IMR-90 (cell line): ENCODE measurements at regions not wholly inside any gene's neighbourhood (a gene's known extent, or its start where the extent isn't known, plus 50 kb on each side); places are given as distances from the start of the nearest gene placed in this dataset.

ENCODE experiments used
- ATAC-seq: fragments of 200-7000 bp; cut with Tn5 transposase; 2 replicates; pipeline ENCODE4 v1.9.1; 2020; ENCODE audit warnings: low read depth, mild to moderate bottlenecking, moderate library complexity
- BruUV-seq: library from RNA; stranded (reverse); fragments of 400-500 nt; replicated peaks from 2 replicates; lab custom pipeline; 2021; lab: Mats Ljungman, UMichigan
- CTCF ChIA-PET: fragments of 300-600 bp; formaldehyde crosslinking; extraction: SDS; loops from one replicate; lab custom pipeline; 2021; ENCODE audit warnings: antibody characterized with exemption; lab: Yijun Ruan, JAX
- POLR2A ChIA-PET: fragments of 300-600 bp; sonication (Branson Sonifier 250); formaldehyde crosslinking; loops from one replicate; lab custom pipeline; 2022; ENCODE audit warnings: antibody characterized with exemption; ENCODE audit not compliant: unreplicated experiment; lab: Charles Lee
- DNase-seq: peaks from one replicate; pipeline ENCODE4 v3.0.0; 2013
- H2AFZ ChIP-seq: replicated peaks from 2 replicates; pipeline ENCODE3; 2013; ENCODE audit warnings: low read length, mild to moderate bottlenecking; ENCODE audit not compliant: poor library complexity
- H2AK5ac ChIP-seq: 2 replicates; pipeline ENCODE4 v1.6.1; 2013; ENCODE audit warnings: low read depth, low read length, inconsistent platforms
- H2AK9ac ChIP-seq: replicated peaks from 2 replicates; pipeline ENCODE3; 2013; ENCODE audit warnings: mild to moderate bottlenecking, low read depth, low read length, moderate library complexity; ENCODE audit not compliant: poor library complexity
- H2BK120ac ChIP-seq: 2 replicates; pipeline ENCODE4 v1.6.1; 2013; ENCODE audit warnings: low read depth, low read length, inconsistent platforms
- H2BK15ac ChIP-seq: 3 replicates; pipeline ENCODE4 v1.6.1; 2013; ENCODE audit warnings: low read depth, low read length, inconsistent platforms
- H2BK20ac ChIP-seq: 2 replicates; pipeline ENCODE4 v1.6.1; 2013; ENCODE audit warnings: low read depth, mild to moderate bottlenecking, inconsistent platforms, low read length, moderate library complexity
- H2BK5ac ChIP-seq: 2 replicates; pipeline ENCODE4 v1.6.1; 2013; ENCODE audit warnings: mild to moderate bottlenecking, low read depth, low read length, inconsistent platforms; ENCODE audit not compliant: poor library complexity, severe bottlenecking
- H3K14ac ChIP-seq: replicated peaks from 2 replicates; pipeline ENCODE4 v1.6.1; 2013; ENCODE audit warnings: low read depth, low read length, inconsistent platforms
- H3K18ac ChIP-seq: 2 replicates; pipeline ENCODE4 v1.6.1; 2013; ENCODE audit warnings: low read depth, low read length, control low read depth
- H3K23ac ChIP-seq: 2 replicates; pipeline ENCODE4 v1.6.1; 2013; ENCODE audit warnings: low read depth, low read length, inconsistent platforms
- H3K27ac ChIP-seq: 2 replicates; pipeline ENCODE4 v1.5.1; 2013; ENCODE audit warnings: mild to moderate bottlenecking, control low read depth, low read length; ENCODE audit not compliant: insufficient read depth
- H3K27me3 ChIP-seq: 2 replicates; pipeline ENCODE4 v1.6.1; 2013; ENCODE audit warnings: low read length; ENCODE audit not compliant: control insufficient read depth, insufficient read depth
- H3K36me3 ChIP-seq: 2 replicates; pipeline ENCODE4 v1.6.1; 2013; ENCODE audit warnings: low read length, mixed read lengths; ENCODE audit not compliant: control insufficient read depth, insufficient read depth
- H3K4ac ChIP-seq: 2 replicates; pipeline ENCODE4 v1.6.1; 2013; ENCODE audit warnings: low read depth, low read length, inconsistent platforms
- H3K4me1 ChIP-seq: 2 replicates; pipeline ENCODE4 v1.6.1; 2013; ENCODE audit warnings: low read length, mixed read lengths; ENCODE audit not compliant: control insufficient read depth, insufficient read depth
- H3K4me2 ChIP-seq: 2 replicates; pipeline ENCODE4 v1.6.1; 2013; ENCODE audit warnings: low read depth, mild to moderate bottlenecking, control low read depth, low read length, moderate library complexity
- H3K4me3 ChIP-seq: 2 replicates; pipeline ENCODE4 v1.5.1; 2013; ENCODE audit warnings: low read depth, mild to moderate bottlenecking, control low read depth, low read length, moderate library complexity; ENCODE audit not compliant: insufficient read depth
- H3K56ac ChIP-seq: 2 replicates; pipeline ENCODE4 v1.6.1; 2013; ENCODE audit warnings: low read length, inconsistent platforms; ENCODE audit not compliant: insufficient read depth; ENCODE audit errors: extremely low read depth
- H3K79me1 ChIP-seq, 2 experiments: 2 replicates each; pipeline ENCODE4 v1.6.1; 2013; ENCODE audit warnings: low read length in 2 of 2, inconsistent platforms in 1 of 2, low read depth in 1 of 2
- H3K9ac ChIP-seq: 2 replicates; pipeline ENCODE4 v1.6.1; 2013; ENCODE audit warnings: low read depth, low read length, control low read depth
- H3K9me1 ChIP-seq: 2 replicates; pipeline ENCODE4 v1.6.1; 2013; ENCODE audit warnings: low read length, inconsistent platforms; ENCODE audit not compliant: insufficient read depth
- H3K9me3 ChIP-seq: 2 replicates; pipeline ENCODE4 v1.6.1; 2013; ENCODE audit warnings: low read length; ENCODE audit not compliant: control insufficient read depth, insufficient read depth
- H4K20me1 ChIP-seq: 2 replicates; pipeline ENCODE4 v1.6.1; 2013; ENCODE audit warnings: low read length, inconsistent platforms; ENCODE audit not compliant: insufficient read depth
- H4K5ac ChIP-seq: 2 replicates; pipeline ENCODE4 v1.6.1; 2013; ENCODE audit warnings: mild to moderate bottlenecking, low read depth, low read length, control low read depth
- H4K8ac ChIP-seq, 2 experiments: 2 replicates each; pipeline ENCODE4 v1.6.1; 2013; ENCODE audit warnings: low read depth in 2 of 2, low read length in 2 of 2, control low read depth in 1 of 2, inconsistent platforms in 1 of 2
- H4K91ac ChIP-seq: 2 replicates; pipeline ENCODE4 v1.6.1; 2013; ENCODE audit warnings: low read depth, low read length, inconsistent platforms; ENCODE audit not compliant: insufficient read depth
- CEBPB ChIP-seq: IDR thresholded peaks from 2 replicates; pipeline ENCODE4 v1.6.1; 2012; ENCODE audit warnings: low read depth, low read length, improper control_type of control experiment
- CHD1 ChIP-seq: IDR thresholded peaks from 2 replicates; pipeline ENCODE4 v1.6.1; 2012; ENCODE audit warnings: low read depth, low read length, improper control_type of control experiment
- MAFK ChIP-seq: IDR thresholded peaks from 2 replicates; pipeline ENCODE4 v1.6.1; 2012; ENCODE audit warnings: low read depth, low read length, improper control_type of control experiment
- MXI1 ChIP-seq: IDR thresholded peaks from 2 replicates; pipeline ENCODE4 v1.6.1; 2012; ENCODE audit warnings: low read depth, mild to moderate bottlenecking, low read length, moderate library complexity, borderline replicate concordance
- NFE2L2 ChIP-seq: fragments of 150-350 bp; IDR thresholded peaks from 2 replicates; pipeline ENCODE4 v1.6.1; 2016; ENCODE audit warnings: low read depth, mild to moderate bottlenecking, low read length
- POLR2A ChIP-seq: IDR thresholded peaks from 2 replicates; pipeline ENCODE4 v1.6.1; 2012; ENCODE audit warnings: mild to moderate bottlenecking, low read depth, low read length
- RAD21 ChIP-seq: IDR thresholded peaks from 2 replicates; pipeline ENCODE4 v1.6.1; 2012; ENCODE audit warnings: low read length, improper control_type of control experiment
- SMC3 ChIP-seq: fragments of 150-350 bp; IDR thresholded peaks from 2 replicates; pipeline ENCODE4 v1.6.1; 2016; ENCODE audit warnings: low read depth, mild to moderate bottlenecking, antibody characterized with exemption, low read length, moderate library complexity
- USF2 ChIP-seq: fragments of 150-350 bp; IDR thresholded peaks from 2 replicates; pipeline ENCODE4 v1.6.1; 2017; ENCODE audit warnings: mild to moderate bottlenecking, antibody characterized with exemption, low read length, low read depth
- WGBS, 2 experiments: methylation state at CpG; one replicate each; pipeline versions ENCODE4 v1.1.5 to v1.1.7; 2013; ENCODE audit warnings: missing lambda C conversion rate in 2 of 2; ENCODE audit not compliant: insufficient read length in 1 of 2; ENCODE audit errors: extremely low coverage in 2 of 2; 5-methylcytosine and 5-hydroxymethylcytosine counted together
- dilution Hi-C: fragments of 300-500 bp; cut with HindIII; formaldehyde crosslinking; loops from one replicate; pipeline ENCODE4 v1.14.3; 2018; ENCODE audit warnings: low sequenced_read_pairs; ENCODE audit not compliant: unreplicated experiment
- in situ Hi-C: fragments of 300-500 bp; cut with MboI; formaldehyde crosslinking; loops from 3 replicates; pipeline ENCODE4 v1.14.3; 2019; ENCODE audit warnings: low sequenced_read_pairs, inconsistent platforms, mixed read lengths
- intact Hi-C: fragments of 100-400 bp; cut with micrococcal nuclease; formaldehyde crosslinking; loops from 2 replicates; pipeline ENCODE4 v1.10.0; 2022

GRCh38 chr20:39468703-39469102, 506.6 kb downstream of the DHX35 start:
- Histone ChIP-seq H2BK120ac (no peak overlapping the region), H3K4me3 (no peak overlapping the region), H3K56ac (no peak overlapping the region), H3K9me1 (no peaks in the 10 kb centered on the region), H4K5ac (no peak overlapping the region), H2AK5ac (no peak overlapping the region), H4K20me1 (no peaks in the 10 kb centered on the region), H3K4me1 (no peaks in the 10 kb centered on the region), H4K91ac (no peak overlapping the region), H3K23ac (no peak overlapping the region), H3K4ac (no peak overlapping the region), H2BK20ac (no peak overlapping the region), H3K36me3 (no peaks in the 10 kb centered on the region), H2AK9ac (no peak overlapping the region), H3K79me1 (no peaks in the 10 kb centered on the region), H3K18ac (no peak overlapping the region), H2BK5ac (no peak overlapping the region), H2BK15ac (no peak overlapping the region), H3K9me3 (peaks cover 4% of the 10 kb centered on the region), H3K4me2 (no peak overlapping the region), H2AFZ (no peak overlapping the region), H4K8ac (no peak overlapping the region), H3K27me3 (no peaks in the 10 kb centered on the region), H3K14ac (no peak overlapping the region), H3K27ac (no peak overlapping the region), H3K9ac (no peak overlapping the region)
- ChIA-PET CTCF (no interaction called here), POLR2A (no interaction called here)
- in situ Hi-C loops (no loop called here), intact Hi-C loops (no loop called here), dilution Hi-C loops (no loop called here)
- DNase-seq (no peak), ATAC-seq (no peak)
- TF ChIP-seq CHD1 (no peak), RAD21 (no peak), USF2 (no peak), MXI1 (no peak), NFE2L2 (no peak), SMC3 (no peak), MAFK (no peak), CEBPB (no peak), POLR2A (no peak)
- WGBS, 2 experiments, result no CpG with 5 or more reads among the region's 2 CpGs
- no TSS peak for BruUV-seq
